Loucy (cell line): ENCODE measurements at regions not wholly inside any gene's neighbourhood (a gene's known extent, or its start where the extent isn't known, plus 50 kb on each side); places are given as distances from the start of the nearest gene placed in this dataset.

Experiments used
- H2AFZ ChIP-seq: fragments of 200-600 bp; sonication (generic); 2 replicates; pipeline ENCODE4 v1.6.0; 2016; ENCODE audit warnings: antibody characterized with exemption, mild to moderate bottlenecking, low read length, moderate library complexity
- H3F3A ChIP-seq: fragments of 200-600 bp; 2 replicates; pipeline ENCODE4 v1.6.0; 2016; ENCODE audit warnings: antibody characterized with exemption, low read depth, mild to moderate bottlenecking
- H3K27me3 ChIP-seq: fragments of 200-600 bp; sonication (generic); 2 replicates; pipeline ENCODE4 v1.6.1; 2014; ENCODE audit warnings: low read length, mild to moderate bottlenecking; ENCODE audit not compliant: insufficient read depth, poor library complexity, severe bottlenecking
- H3K36me3 ChIP-seq: fragments of 200-600 bp; sonication (generic); 2 replicates; pipeline ENCODE4 v1.6.1; 2016; ENCODE audit warnings: low read length; ENCODE audit not compliant: insufficient read depth
- H3K4me1 ChIP-seq: fragments of 200-600 bp; sonication (generic); 2 replicates; pipeline ENCODE4 v1.5.1; 2014; ENCODE audit warnings: low read length, mild to moderate bottlenecking; ENCODE audit not compliant: insufficient read depth, poor library complexity, severe bottlenecking
- H3K4me2 ChIP-seq: fragments of 200-600 bp; sonication (generic); 2 replicates; pipeline ENCODE4 v1.6.0; 2014; ENCODE audit warnings: antibody characterized with exemption, low read length, low read depth, mild to moderate bottlenecking; ENCODE audit not compliant: poor library complexity, severe bottlenecking
- H3K4me3 ChIP-seq: fragments of 200-600 bp; sonication (generic); 2 replicates; pipeline ENCODE4 v1.5.1; 2014; ENCODE audit warnings: low read length, mild to moderate bottlenecking, mixed read lengths; ENCODE audit not compliant: poor library complexity, severe bottlenecking
- H3K79me2 ChIP-seq: fragments of 200-600 bp; sonication (generic); 2 replicates; pipeline ENCODE4 v1.6.1; 2014; ENCODE audit warnings: low read length; ENCODE audit not compliant: insufficient read depth
- H3K9ac ChIP-seq: fragments of 200-600 bp; sonication (generic); 2 replicates; pipeline ENCODE4 v1.6.0; 2014; ENCODE audit warnings: mild to moderate bottlenecking, low read depth, low read length, moderate library complexity; ENCODE audit not compliant: poor library complexity, severe bottlenecking
- H3K9me2 ChIP-seq: fragments of 200-600 bp; sonication (generic); replicated peaks from 2 replicates; pipeline ENCODE4 v1.6.1; 2016; ENCODE audit warnings: low read depth, low read length, mixed read lengths
- H3K9me3 ChIP-seq: fragments of 200-600 bp; sonication (generic); 2 replicates; pipeline ENCODE4 v1.6.1; 2014; ENCODE audit warnings: mild to moderate bottlenecking, antibody characterized with exemption, low read length, low read depth; ENCODE audit not compliant: insufficient read depth
- H4K20me1 ChIP-seq: fragments of 200-600 bp; sonication (generic); 2 replicates; pipeline ENCODE4 v1.6.0; 2014; ENCODE audit warnings: antibody characterized with exemption, low read length, mild to moderate bottlenecking; ENCODE audit not compliant: insufficient read depth, poor library complexity, severe bottlenecking
- CTCF ChIP-seq: fragments of 200-600 bp; sonication (generic); conservative IDR thresholded peaks from 2 replicates; pipeline ENCODE4 v1.5.1; 2014; ENCODE audit warnings: mild to moderate bottlenecking, antibody characterized with exemption, low read length
- EZH2phosphoT487 ChIP-seq: fragments of 200-600 bp; IDR thresholded peaks from 2 replicates; pipeline ENCODE4 v1.6.1; 2018; ENCODE audit warnings: antibody characterized with exemption, mild to moderate bottlenecking, moderate library complexity, borderline replicate concordance

- Histone ChIP-seq H3K4me2 (no peak overlapping the region), H3K27me3 (no peaks in the 10 kb centered on the region), H2AFZ (no peak overlapping the region), H3K4me3 (no peak overlapping the region), H3K36me3 (no peaks in the 10 kb centered on the region), H3K4me1 (no peaks in the 10 kb centered on the region), H3K79me2 (no peaks in the 10 kb centered on the region), H3K9me3 (no peaks in the 10 kb centered on the region), H3K9ac (no peak overlapping the region), H4K20me1 (no peaks in the 10 kb centered on the region), H3K9me2 (0 out of 2 replicates have a peak, but pooled peaks cover 3% of the 10 kb centered on the region), H3F3A (no peaks in the 10 kb centered on the region)
- TF ChIP-seq EZH2phosphoT487: no peak
These were observed 337.9 kb upstream of the NOVA1 start for GRCh38 chr14:26935733-26936132.

GRCh38 chr14:26938054-26938453 is 340.2 kb upstream of the NOVA1 start:
- Histone ChIP-seq H3K36me3 (no peaks in the 10 kb centered on the region), H3K27me3 (no peaks in the 10 kb centered on the region), H2AFZ (no peak overlapping the region), H3K9ac (no peak overlapping the region), H3K4me1 (no peaks in the 10 kb centered on the region), H3K9me2 (0 out of 2 replicates have a peak, but pooled peaks cover 3% of the 10 kb centered on the region), H3K79me2 (no peaks in the 10 kb centered on the region), H3K4me2 (no peak overlapping the region), H3K9me3 (no peaks in the 10 kb centered on the region), H3K4me3 (no peak overlapping the region), H4K20me1 (no peaks in the 10 kb centered on the region), H3F3A (no peaks in the 10 kb centered on the region)
- no peak for TF ChIP-seq CTCF
- no peak for TF ChIP-seq EZH2phosphoT487

GRCh38 chr14:26939755-26940154 is 341.9 kb upstream of the NOVA1 start:
- H3K36me3 ChIP-seq: no peaks in the 10 kb centered on the region
- TF ChIP-seq EZH2phosphoT487 (no peak), CTCF (no peak)
- no peak overlapping the region for H2AFZ ChIP-seq
- no peaks in the 10 kb centered on the region for H3K4me1 ChIP-seq
- H3K4me2 ChIP-seq: no peak overlapping the region
- no peaks in the 10 kb centered on the region for H3K79me2 ChIP-seq
- 0 out of 2 replicates have a peak, but pooled peaks cover 3% of the 10 kb centered on the region for H3K9me2 ChIP-seq
- no peaks in the 10 kb centered on the region for H3K9me3 ChIP-seq
- H3K9ac ChIP-seq: no peak overlapping the region
- H3K27me3 ChIP-seq: no peaks in the 10 kb centered on the region
- no peak overlapping the region for H3K4me3 ChIP-seq
- H4K20me1 ChIP-seq: no peaks in the 10 kb centered on the region
- H3F3A ChIP-seq: no peaks in the 10 kb centered on the region

GRCh38 chr14:26941521-26941920 is 343.7 kb upstream of the NOVA1 start:
- Histone ChIP-seq H3K27me3 (no peaks in the 10 kb centered on the region), H3K4me1 (no peaks in the 10 kb centered on the region), H4K20me1 (no peaks in the 10 kb centered on the region), H3K9me3 (no peaks in the 10 kb centered on the region), H3K79me2 (no peaks in the 10 kb centered on the region), H3K9me2 (0 out of 2 replicates have a peak, but pooled peaks cover 3% of the 10 kb centered on the region), H3K9ac (no peak overlapping the region), H3F3A (no peaks in the 10 kb centered on the region), H3K4me2 (no peak overlapping the region), H3K36me3 (no peaks in the 10 kb centered on the region), H3K4me3 (no peak overlapping the region), H2AFZ (no peak overlapping the region)
- no peak for TF ChIP-seq CTCF
- no peak for TF ChIP-seq EZH2phosphoT487
